ENCODE measurements at regions not wholly inside any gene's neighbourhood (a gene's known extent, or its start where the extent isn't known, plus 50 kb on each side); places are given as distances from the start of the nearest gene placed in this dataset.

GRCh38 chr2:149885946-149886345, 298.4 kb upstream of the MMADHC start:
- no peak for TF ChIP-seq POLR2A (IDR thresholded peaks at IDR 0.05)
- TF ChIP-seq, protein P1, sequence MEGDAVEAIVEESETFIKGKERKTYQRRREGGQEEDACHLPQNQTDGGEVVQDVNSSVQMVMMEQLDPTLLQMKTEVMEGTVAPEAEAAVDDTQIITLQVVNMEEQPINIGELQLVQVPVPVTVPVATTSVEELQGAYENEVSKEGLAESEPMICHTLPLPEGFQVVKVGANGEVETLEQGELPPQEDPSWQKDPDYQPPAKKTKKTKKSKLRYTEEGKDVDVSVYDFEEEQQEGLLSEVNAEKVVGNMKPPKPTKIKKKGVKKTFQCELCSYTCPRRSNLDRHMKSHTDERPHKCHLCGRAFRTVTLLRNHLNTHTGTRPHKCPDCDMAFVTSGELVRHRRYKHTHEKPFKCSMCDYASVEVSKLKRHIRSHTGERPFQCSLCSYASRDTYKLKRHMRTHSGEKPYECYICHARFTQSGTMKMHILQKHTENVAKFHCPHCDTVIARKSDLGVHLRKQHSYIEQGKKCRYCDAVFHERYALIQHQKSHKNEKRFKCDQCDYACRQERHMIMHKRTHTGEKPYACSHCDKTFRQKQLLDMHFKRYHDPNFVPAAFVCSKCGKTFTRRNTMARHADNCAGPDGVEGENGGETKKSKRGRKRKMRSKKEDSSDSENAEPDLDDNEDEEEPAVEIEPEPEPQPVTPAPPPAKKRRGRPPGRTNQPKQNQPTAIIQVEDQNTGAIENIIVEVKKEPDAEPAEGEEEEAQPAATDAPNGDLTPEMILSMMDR (IDR thresholded peaks at IDR 0.05) = no peak

All from stomach (tissue), 4 donors.